ENCODE measurements at regions not wholly inside any gene's neighbourhood (a gene's known extent, or its start where the extent isn't known, plus 50 kb on each side); places are given as distances from the start of the nearest gene placed in this dataset.

DNA sequence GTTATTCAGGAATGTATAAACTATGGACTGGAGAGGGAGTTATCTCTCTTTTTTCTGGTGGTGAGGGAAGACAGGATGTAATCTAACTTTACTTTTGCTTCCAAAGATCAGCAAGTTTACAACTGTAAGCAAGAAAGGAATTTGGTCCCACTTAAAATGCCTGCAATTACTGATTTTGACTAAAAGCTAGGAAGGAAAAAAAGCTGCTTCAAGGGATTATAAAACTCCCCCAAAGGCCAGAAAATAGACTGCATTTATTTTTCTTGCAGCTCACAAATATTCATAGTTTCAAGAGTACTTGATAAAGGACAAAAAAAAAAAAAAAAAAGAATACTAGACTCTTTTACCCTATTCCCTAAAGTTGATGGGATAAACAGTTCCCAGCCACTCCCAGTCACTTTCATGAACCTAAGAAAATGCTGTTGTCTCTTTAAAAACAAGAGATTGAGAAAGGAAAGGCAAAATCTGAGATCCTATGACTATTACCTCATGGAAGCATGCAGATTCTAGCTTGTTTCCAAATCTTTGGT, 128.7 kb upstream of the BMP4 start:
- TF ChIP-seq EZH2 (IDR thresholded peaks at IDR 0.05; ENCODE audit: insufficient read depth, poor library complexity, severe bottlenecking) = no peak
- no peak for TF ChIP-seq EZH2phosphoT487 (IDR thresholded peaks at IDR 0.05; ENCODE audit: insufficient read depth, low read depth)

Data from GM23248 (cell line).